HEK293 (cell line): ENCODE measurements at regions not wholly inside any gene's neighbourhood (a gene's known extent, or its start where the extent isn't known, plus 50 kb on each side); places are given as distances from the start of the nearest gene placed in this dataset.
"Not testable (repeated sequence)": the region's sequence is repeated elsewhere in the genome, so short reads cannot be mapped to it uniquely, and the experiment has no call there.

Experiments
- CTCF ChIA-PET: fragments of 350-600 bp; formaldehyde crosslinking; extraction: SDS; loops from one replicate; lab custom pipeline; 2021; ENCODE audit warnings: antibody characterized with exemption; lab: Yijun Ruan, JAX
- POLR2A ChIA-PET: fragments of 300-600 bp; formaldehyde crosslinking; extraction: SDS; loops from one replicate; lab custom pipeline; 2020; ENCODE audit warnings: antibody characterized with exemption, inconsistent platforms; lab: Yijun Ruan, JAX
- H3K27ac ChIP-seq: fragments of 200-500 bp; sonication (Bioruptor generic); 2 replicates; pipeline ENCODE4 v1.5.1; 2014; ENCODE audit warnings: low read depth, low read length, control low read depth, inconsistent platforms; ENCODE audit errors: extremely low read depth
- H3K36me3 ChIP-seq, 2 experiments: fragments of 200-500 bp in 1 of 2; sonication (Bioruptor generic) in 1 of 2; 1 replicate in 1 of 2; 2 replicates in 1 of 2; pipeline ENCODE4 v1.5.1; 2014 to 2017; ENCODE audit warnings: inconsistent platforms in 2 of 2, low read length in 2 of 2; ENCODE audit not compliant: control insufficient read depth in 2 of 2, insufficient read depth in 1 of 2
- H3K4me1 ChIP-seq: fragments of 200-500 bp; sonication (Bioruptor generic); 2 replicates; pipeline ENCODE4 v1.5.1; 2014; ENCODE audit warnings: mild to moderate bottlenecking, low read length, inconsistent platforms; ENCODE audit not compliant: control insufficient read depth, insufficient read depth
- H3K4me3 ChIP-seq: 2 replicates; pipeline ENCODE4 v1.5.1; 2011; ENCODE audit warnings: low read depth, mild to moderate bottlenecking, control low read depth, low read length, moderate library complexity
- H3K9me3 ChIP-seq: fragments of 200-500 bp; sonication (Bioruptor generic); 2 replicates; pipeline ENCODE4 v1.5.1; 2014; ENCODE audit warnings: low read depth, low read length, inconsistent platforms; ENCODE audit not compliant: control insufficient read depth, insufficient read depth
- MZF1 ChIP-seq: fragments of 450-650 bp; formaldehyde crosslinking; IDR thresholded peaks from 2 replicates; pipeline ENCODE4 v1.5.1; 2017; ENCODE audit warnings: missing biosample characterization, missing genetic modification characterization, borderline replicate concordance
- PRDM1 ChIP-seq: fragments of 450-650 bp; formaldehyde crosslinking; IDR thresholded peaks from 2 replicates; pipeline ENCODE4; 2016; ENCODE audit warnings: missing biosample characterization, missing genetic modification characterization
- ZBTB17 ChIP-seq: fragments of 450-650 bp; formaldehyde crosslinking; IDR thresholded peaks from 2 replicates; pipeline ENCODE4 v1.5.1; 2016; ENCODE audit warnings: missing biosample characterization, missing genetic modification characterization
- ZBTB48 ChIP-seq: fragments of 450-650 bp; formaldehyde crosslinking; IDR thresholded peaks from 2 replicates; pipeline ENCODE4 v1.5.1; 2016; ENCODE audit warnings: missing biosample characterization, missing genetic modification characterization
- ZBTB49 ChIP-seq: fragments of 450-650 bp; formaldehyde crosslinking; IDR thresholded peaks from 2 replicates; pipeline ENCODE4 v1.5.1; 2016; ENCODE audit warnings: missing biosample characterization, missing genetic modification characterization, low read depth
- ZIC2 ChIP-seq: fragments of 450-650 bp; formaldehyde crosslinking; IDR thresholded peaks from 2 replicates; pipeline ENCODE4 v1.5.1; 2016; ENCODE audit warnings: missing biosample characterization, missing genetic modification characterization
- ZNF133 ChIP-seq: fragments of 450-650 bp; formaldehyde crosslinking; IDR thresholded peaks from 2 replicates; pipeline ENCODE4 v1.5.1; 2016; ENCODE audit warnings: missing biosample characterization, missing genetic modification characterization
- ZNF146 ChIP-seq: fragments of 450-650 bp; formaldehyde crosslinking; IDR thresholded peaks from 2 replicates; pipeline ENCODE4 v1.5.1; 2016; ENCODE audit warnings: missing biosample characterization, missing genetic modification characterization
- ZNF202 ChIP-seq: fragments of 450-650 bp; formaldehyde crosslinking; IDR thresholded peaks from 2 replicates; pipeline ENCODE4 v1.5.1; 2016; ENCODE audit warnings: missing biosample characterization, missing genetic modification characterization, borderline replicate concordance
- ZNF600 ChIP-seq: fragments of 450-650 bp; formaldehyde crosslinking; IDR thresholded peaks from 2 replicates; pipeline ENCODE4 v1.5.1; 2016; ENCODE audit warnings: missing biosample characterization, missing genetic modification characterization
- ZSCAN23 ChIP-seq: fragments of 450-650 bp; formaldehyde crosslinking; IDR thresholded peaks from 2 replicates; pipeline ENCODE4 v1.5.1; 2016; ENCODE audit warnings: missing biosample characterization, missing genetic modification characterization
- TF ChIP-seq, protein P1 (sequence below): sonication (generic); formaldehyde crosslinking; IDR thresholded peaks from 2 replicates; pipeline ENCODE4 v1.8.1; 2022; ENCODE audit warnings: mild to moderate bottlenecking, moderate library complexity, missing genetic modification reagents
- TF ChIP-seq, protein P2 (sequence below): fragments of 450-650 bp; formaldehyde crosslinking; IDR thresholded peaks from 2 replicates; pipeline ENCODE4 v1.5.1; 2016; ENCODE audit warnings: missing biosample characterization, missing genetic modification characterization, low read depth

- Histone ChIP-seq H3K4me3 (no peak overlapping the region), H3K9me3 (no peaks in the 10 kb centered on the region), H3K27ac (no peak overlapping the region)
- TF ChIP-seq ZBTB49 (no peak), ZNF146 (tag by site-specific recombination) (no peak), MZF1 (tag by site-specific recombination) (no peak)
- TF ChIP-seq, all 188 proteins: peak for 0
- Histone ChIP-seq H3K4me1 (0 out of 2 replicates have a peak, but pooled peaks cover 2% of the 10 kb centered on the region), H3K36me3 (no peaks in the 10 kb centered on the region)
- ChIA-PET CTCF (interaction anchor here (0.6 to 0.7 kb wide), 2 partner anchors 10 to 13 kb away, joined by 4 read pairs; no protein-coding TSS in a partner anchor), POLR2A (no interaction called here)
Observed at GRCh38 chr6:144673807-144674206, 388.7 kb downstream of the UTRN start.

GRCh38 chr6:144675231-144675861 is 390.2 kb downstream of the UTRN start:
- ChIA-PET CTCF (interaction anchor here (0.6 kb wide), 1 partner anchor 27 kb away, joined by 3 read pairs; no protein-coding TSS in a partner anchor), POLR2A (no interaction called here)
- Histone ChIP-seq H3K4me1 (0 out of 2 replicates have a peak, but pooled peaks cover 2% of the 10 kb centered on the region), H3K36me3 (no peaks in the 10 kb centered on the region), H3K9me3 (no peaks in the 10 kb centered on the region), H3K27ac (no peak overlapping the region), H3K4me3 (no peak overlapping the region)
- TF ChIP-seq ZNF600 (tag by site-specific recombination) (peak; percentile 65), PRDM1 (tag by site-specific recombination) (no peak), ZNF133 (tag by site-specific recombination) (0 out of 2 replicates have a peak, but pooled peaks have one; percentile 15), ZBTB48 (tag by site-specific recombination) (peak; percentile 28; the same call in 1 of the 2 replicates), ZSCAN23 (tag by site-specific recombination) (no peak), ZIC2 (tag by site-specific recombination) (0 out of 2 replicates have a peak, but pooled peaks have one; percentile 10), ZBTB17 (tag by site-specific recombination) (peak; percentile 55)
- TF ChIP-seq, protein P1, sequence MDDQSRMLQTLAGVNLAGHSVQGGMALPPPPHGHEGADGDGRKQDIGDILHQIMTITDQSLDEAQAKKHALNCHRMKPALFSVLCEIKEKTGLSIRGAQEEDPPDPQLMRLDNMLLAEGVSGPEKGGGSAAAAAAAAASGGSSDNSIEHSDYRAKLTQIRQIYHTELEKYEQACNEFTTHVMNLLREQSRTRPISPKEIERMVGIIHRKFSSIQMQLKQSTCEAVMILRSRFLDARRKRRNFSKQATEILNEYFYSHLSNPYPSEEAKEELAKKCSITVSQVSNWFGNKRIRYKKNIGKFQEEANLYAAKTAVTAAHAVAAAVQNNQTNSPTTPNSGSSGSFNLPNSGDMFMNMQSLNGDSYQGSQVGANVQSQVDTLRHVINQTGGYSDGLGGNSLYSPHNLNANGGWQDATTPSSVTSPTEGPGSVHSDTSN (CRISPR knock-in tag), result no peak
- TF ChIP-seq, protein P2, sequence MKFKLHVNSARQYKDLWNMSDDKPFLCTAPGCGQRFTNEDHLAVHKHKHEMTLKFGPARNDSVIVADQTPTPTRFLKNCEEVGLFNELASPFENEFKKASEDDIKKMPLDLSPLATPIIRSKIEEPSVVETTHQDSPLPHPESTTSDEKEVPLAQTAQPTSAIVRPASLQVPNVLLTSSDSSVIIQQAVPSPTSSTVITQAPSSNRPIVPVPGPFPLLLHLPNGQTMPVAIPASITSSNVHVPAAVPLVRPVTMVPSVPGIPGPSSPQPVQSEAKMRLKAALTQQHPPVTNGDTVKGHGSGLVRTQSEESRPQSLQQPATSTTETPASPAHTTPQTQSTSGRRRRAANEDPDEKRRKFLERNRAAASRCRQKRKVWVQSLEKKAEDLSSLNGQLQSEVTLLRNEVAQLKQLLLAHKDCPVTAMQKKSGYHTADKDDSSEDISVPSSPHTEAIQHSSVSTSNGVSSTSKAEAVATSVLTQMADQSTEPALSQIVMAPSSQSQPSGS (tag by site-specific recombination), result no peak

GRCh38 chr6:144676310-144676709 is 391.2 kb downstream of the UTRN start:
- H3K27ac ChIP-seq, H3K4me3 ChIP-seq, H3K9me3 ChIP-seq, CTCF ChIA-PET, POLR2A ChIA-PET, H3K36me3 ChIP-seq, H3K4me1 ChIP-seq: not testable (repeated sequence)

GRCh38 chr6:144677263-144677662 is 392.1 kb downstream of the UTRN start:
- peak; percentile 92 for TF ChIP-seq ZNF146 (tag by site-specific recombination)
- TF ChIP-seq ZNF202, result 0 out of 2 replicates have a peak, but pooled peaks have one; percentile 21
- TF ChIP-seq, all 188 proteins: peak for 2; not testable (repeated sequence) for 186
- CTCF ChIA-PET, H3K9me3 ChIP-seq, POLR2A ChIA-PET, H3K27ac ChIP-seq, H3K36me3 ChIP-seq, H3K4me1 ChIP-seq, H3K4me3 ChIP-seq: not testable (repeated sequence)
